ENCODE measurements at regions not wholly inside any gene's neighbourhood (a gene's known extent, or its start where the extent isn't known, plus 50 kb on each side); places are given as distances from the start of the nearest gene placed in this dataset.

DNA sequence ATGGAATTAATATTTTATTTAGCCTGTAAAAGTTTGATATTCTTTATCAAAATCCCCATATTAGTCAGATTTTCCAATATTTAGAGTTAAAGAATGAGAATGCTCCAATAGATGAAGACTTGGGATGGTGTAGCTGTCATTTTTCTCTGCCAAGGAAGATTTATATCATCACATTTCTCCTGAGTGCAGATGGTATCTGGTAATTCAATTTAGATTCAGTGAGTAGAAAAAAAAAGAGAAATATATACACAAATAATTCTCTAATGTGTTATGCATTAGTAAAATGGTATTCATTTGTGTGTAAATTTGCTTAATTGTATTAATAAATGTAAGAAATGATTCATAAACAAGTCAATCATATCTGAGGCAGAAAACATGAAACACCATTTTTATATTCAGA is 1508.7 kb upstream of the PCDH20 start:
- POLR2A ChIA-PET, result no interaction called here
- TF ChIP-seq, protein P1, sequence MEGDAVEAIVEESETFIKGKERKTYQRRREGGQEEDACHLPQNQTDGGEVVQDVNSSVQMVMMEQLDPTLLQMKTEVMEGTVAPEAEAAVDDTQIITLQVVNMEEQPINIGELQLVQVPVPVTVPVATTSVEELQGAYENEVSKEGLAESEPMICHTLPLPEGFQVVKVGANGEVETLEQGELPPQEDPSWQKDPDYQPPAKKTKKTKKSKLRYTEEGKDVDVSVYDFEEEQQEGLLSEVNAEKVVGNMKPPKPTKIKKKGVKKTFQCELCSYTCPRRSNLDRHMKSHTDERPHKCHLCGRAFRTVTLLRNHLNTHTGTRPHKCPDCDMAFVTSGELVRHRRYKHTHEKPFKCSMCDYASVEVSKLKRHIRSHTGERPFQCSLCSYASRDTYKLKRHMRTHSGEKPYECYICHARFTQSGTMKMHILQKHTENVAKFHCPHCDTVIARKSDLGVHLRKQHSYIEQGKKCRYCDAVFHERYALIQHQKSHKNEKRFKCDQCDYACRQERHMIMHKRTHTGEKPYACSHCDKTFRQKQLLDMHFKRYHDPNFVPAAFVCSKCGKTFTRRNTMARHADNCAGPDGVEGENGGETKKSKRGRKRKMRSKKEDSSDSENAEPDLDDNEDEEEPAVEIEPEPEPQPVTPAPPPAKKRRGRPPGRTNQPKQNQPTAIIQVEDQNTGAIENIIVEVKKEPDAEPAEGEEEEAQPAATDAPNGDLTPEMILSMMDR (IDR thresholded peaks at IDR 0.05; ENCODE audit: insufficient read depth, low read length, missing control alignments), result no peak
- CTCF ChIA-PET, result no interaction called here
- no peak overlapping the region for H3K4me3 ChIP-seq (ENCODE audit: low read depth, low read length)
- no peak for DNase-seq (ENCODE audit: low read depth, low spot score)

DNA sequence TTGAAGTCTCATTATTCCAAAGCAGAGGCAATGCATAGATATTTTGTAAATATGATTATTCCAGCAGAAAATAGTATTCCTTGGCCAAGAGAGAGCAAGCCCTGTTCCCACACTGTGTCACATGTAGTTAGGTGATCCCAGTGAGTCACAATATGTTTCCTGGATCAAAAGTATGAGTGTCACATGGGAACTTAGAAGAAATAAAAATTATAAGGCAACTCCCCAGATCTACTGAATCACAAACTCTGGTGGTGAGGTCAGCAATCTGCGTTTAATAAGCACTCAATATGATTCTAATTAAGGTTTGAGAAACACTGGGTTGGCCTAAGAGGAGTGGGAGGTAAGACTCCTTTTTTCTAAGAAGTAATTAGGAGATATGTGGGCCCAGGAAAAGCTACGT is 1504.5 kb upstream of the PCDH20 start:
- DNase-seq (ENCODE audit: low read depth, low spot score), result no peak
- ChIA-PET CTCF (no interaction called here), POLR2A (no interaction called here)
- TF ChIP-seq, protein P1 (IDR thresholded peaks at IDR 0.05; ENCODE audit: insufficient read depth, low read length, missing control alignments), result no peak
- no peak overlapping the region for H3K4me3 ChIP-seq (ENCODE audit: low read depth, low read length)

- ChIA-PET CTCF (no interaction called here), POLR2A (no interaction called here)
- no peak overlapping the region for H3K4me3 ChIP-seq (ENCODE audit: low read depth, low read length)
- no peak for DNase-seq (ENCODE audit: low read depth, low spot score)
- TF ChIP-seq, protein P1 (IDR thresholded peaks at IDR 0.05; ENCODE audit: insufficient read depth, low read length, missing control alignments), result no peak
These were observed 1503.8 kb upstream of the PCDH20 start for GRCh38 chr13:62919491-62919890.

- TF ChIP-seq, protein P1 (IDR thresholded peaks at IDR 0.05; ENCODE audit: insufficient read depth, low read length, missing control alignments), result no peak
- ChIA-PET CTCF (no interaction called here), POLR2A (no interaction called here)
- H3K4me3 ChIP-seq (ENCODE audit: low read depth, low read length), result no peak overlapping the region
- no peak for DNase-seq (ENCODE audit: low read depth, low spot score)
These were observed 1495.0 kb upstream of the PCDH20 start for GRCh38 chr13:62910541-62911060.

- TF ChIP-seq, protein P1 (IDR thresholded peaks at IDR 0.05; ENCODE audit: insufficient read depth, low read length, missing control alignments), result no peak
- no peak for DNase-seq (ENCODE audit: low read depth, low spot score)
- no peak overlapping the region for H3K4me3 ChIP-seq (ENCODE audit: low read depth, low read length)
- ChIA-PET POLR2A (no interaction called here), CTCF (no interaction called here)
These were observed 1492.7 kb upstream of the PCDH20 start for GRCh38 chr13:62908321-62908720.

- TF ChIP-seq, protein P1 (IDR thresholded peaks at IDR 0.05; ENCODE audit: insufficient read depth, low read length, missing control alignments), result no peak
- H3K4me3 ChIP-seq (ENCODE audit: low read depth, low read length), result no peak overlapping the region
- DNase-seq (ENCODE audit: low read depth, low spot score), result no peak
- ChIA-PET CTCF (no interaction called here), POLR2A (no interaction called here)
These were observed 1491.2 kb upstream of the PCDH20 start for GRCh38 chr13:62906896-62907295.
